D341Med (cell line): ENCODE measurements at regions not wholly inside any gene's neighbourhood (a gene's known extent, or its start where the extent isn't known, plus 50 kb on each side); places are given as distances from the start of the nearest gene placed in this dataset.

Experiments
- DNase-seq: peaks from one replicate; pipeline ENCODE4 v3.0.0; 2012; ENCODE audit warnings: low spot score

DNA sequence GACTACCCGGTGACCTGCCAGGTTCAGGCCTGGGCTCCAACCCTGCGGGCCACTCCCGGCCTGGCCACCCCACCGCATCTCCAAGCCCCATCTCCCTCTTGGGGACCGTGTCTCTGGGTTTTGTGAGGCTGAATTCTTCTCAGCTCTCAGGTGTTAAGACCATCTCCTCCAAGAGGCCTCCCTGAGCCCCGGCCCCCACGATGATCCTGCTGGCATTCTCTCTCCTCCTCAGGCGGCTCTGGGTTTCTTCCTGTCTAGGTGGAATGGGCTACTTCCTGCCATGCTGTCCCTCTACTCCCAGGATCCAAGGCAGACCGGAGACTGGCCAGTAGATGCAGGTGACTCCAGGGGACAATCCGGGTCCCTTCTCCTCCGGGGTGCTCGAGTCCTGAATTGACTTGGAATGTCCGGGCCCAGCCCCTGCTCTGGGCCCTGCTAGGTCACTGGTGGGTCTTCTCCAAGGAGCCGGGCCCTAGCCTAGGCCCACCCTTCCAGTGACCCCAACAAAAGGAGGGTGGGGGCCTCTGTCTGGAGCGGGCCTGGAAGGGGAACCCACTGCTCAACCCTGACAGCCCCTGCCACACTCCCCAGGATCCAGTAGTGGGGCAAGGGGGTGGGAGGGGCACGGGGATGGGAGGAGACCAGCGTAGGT is 219.8 kb downstream of the C9orf50 start:
- DNase-seq = no peak

- DNase-seq = no peak
These were observed 220.6 kb downstream of the C9orf50 start for GRCh38 chr9:129400001-129400970.

- no peak for DNase-seq
These were observed 221.3 kb downstream of the C9orf50 start for GRCh38 chr9:129399634-129399990.

- DNase-seq = no peak
These were observed 221.0 kb upstream of the IER5L start for GRCh38 chr9:129398961-129399633.

GRCh38 chr9:129398101-129398960 is 220.3 kb upstream of the IER5L start:
- no peak for DNase-seq

GRCh38 chr9:129397335-129397734 is 219.3 kb upstream of the IER5L start:
- no peak for DNase-seq

DNA sequence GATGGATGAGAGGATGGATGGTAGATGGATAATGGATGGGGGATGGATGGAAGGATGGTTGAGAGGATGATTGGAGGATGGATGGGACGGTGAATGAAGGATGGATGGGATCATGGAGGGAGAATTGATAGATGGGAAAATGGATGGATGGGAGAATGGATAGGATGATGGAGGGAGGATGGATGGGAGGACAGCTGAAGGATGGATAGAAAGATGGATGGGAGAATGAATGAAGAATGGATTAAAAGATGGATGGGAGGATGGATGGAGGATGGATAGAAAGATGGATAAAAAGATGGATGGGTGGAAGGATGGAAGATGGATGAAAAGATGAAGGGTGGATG is 218.3 kb upstream of the IER5L start:
- no peak for DNase-seq

- DNase-seq = no peak
These were observed 217.7 kb upstream of the IER5L start for GRCh38 chr9:129395633-129396364.

DNA sequence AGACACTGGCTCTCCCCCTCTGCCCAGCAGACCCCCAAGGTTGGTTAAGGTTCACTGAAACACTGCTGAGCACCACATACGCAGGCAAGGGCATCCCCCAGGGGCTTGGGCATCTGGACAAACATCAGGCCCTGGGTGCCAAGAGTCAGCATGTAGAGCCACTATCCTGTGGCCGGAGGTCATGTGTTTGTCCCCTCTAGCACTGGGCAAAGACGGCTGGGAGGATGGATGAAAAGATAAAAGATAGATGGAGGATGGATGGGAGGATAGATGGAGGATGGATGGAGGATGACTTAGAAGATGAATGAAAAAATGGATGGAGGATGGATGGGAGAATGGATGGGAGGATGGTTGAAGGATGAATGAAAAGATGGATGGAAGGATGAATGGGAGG is 216.8 kb upstream of the IER5L start:
- DNase-seq = no peak

DNA sequence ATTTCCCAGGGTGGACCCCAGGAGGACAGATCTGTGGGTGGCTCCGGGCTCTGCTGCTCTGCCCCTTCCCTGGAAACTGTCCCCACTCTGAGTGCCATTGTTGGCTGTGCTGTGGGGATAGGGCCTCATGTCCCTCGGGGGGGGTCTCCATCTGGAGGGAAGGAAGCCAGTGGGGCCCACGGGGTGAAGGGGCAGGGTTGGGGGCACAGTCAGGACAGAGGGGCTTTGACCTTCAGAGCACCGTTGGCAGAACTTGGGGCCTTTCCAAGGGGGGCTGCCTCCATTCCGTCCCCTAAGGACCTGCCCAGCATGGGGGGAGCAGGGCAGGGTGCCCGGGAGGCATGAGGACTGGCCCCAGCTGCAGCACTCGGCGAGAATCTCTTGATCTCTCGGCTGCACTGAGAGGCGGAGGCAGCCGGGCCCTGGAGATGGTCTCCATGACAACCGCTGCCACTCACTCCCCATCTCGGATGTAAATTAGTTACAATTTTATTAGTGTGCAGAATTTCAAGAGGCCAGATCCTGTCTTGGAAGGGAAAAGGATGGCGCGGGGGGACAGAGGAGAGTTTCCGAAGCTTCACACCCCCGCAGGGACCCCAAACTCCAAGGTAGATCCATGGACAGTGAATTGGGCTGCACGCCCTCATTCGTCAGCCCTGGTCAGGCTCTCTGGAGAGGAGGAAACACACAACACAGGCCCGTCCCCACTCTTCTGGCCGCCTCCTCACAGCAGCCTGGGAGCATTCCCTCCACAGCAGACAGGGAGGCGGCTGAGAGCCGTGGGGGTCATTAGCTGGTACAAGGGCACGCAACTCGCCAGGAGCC is 216.2 kb upstream of the IER5L start:
- DNase-seq = no peak

GRCh38 chr9:129393064-129393463 is 215.0 kb upstream of the IER5L start:
- no peak for DNase-seq

GRCh38 chr9:129392093-129392541 is 214.1 kb upstream of the IER5L start:
- DNase-seq = peak; percentile 26

DNA sequence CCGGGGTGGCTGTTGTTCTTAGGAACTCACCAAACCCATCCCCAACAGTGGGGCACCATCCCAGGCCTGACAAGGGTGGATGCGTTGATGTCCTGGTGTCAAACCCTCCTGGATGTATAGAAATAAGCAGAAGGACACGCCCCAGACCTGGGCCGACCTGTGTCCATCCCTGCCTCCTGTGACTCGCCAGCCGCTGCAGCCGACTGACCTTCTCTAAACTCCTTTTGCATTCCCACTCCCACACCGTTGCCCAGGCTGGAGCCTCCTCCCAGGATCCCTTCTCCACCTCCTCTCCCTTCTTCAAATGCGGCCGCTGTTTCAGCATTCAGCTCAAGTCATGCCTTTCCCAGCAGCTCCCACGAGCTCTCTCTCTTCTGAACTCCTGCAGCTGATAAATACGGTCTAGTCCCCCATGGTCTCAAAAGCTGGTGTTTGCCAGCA is 213.2 kb upstream of the IER5L start:
- DNase-seq = peak; percentile 20

DNA sequence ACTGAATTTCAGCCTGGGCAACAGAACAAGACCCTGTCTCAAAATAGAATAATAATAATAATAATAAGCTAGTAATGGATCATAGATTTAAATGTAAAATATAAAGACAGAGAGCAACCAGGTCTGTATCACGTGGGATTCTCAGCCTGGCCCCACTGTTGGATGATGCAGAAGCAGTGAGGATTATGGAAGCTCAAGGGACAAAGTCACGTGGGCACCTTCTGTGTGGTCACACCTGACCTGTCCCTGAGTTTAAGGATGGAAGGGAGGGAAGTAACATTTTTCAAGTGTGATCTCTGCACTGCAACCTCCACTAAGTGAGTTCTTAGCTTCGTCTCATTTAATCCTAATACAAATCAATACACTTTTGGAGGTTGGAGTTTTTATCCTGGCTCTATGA is 212.5 kb upstream of the IER5L start:
- no peak for DNase-seq

- no peak for DNase-seq
These were observed 209.8 kb upstream of the IER5L start for GRCh38 chr9:129387822-129388221.

- DNase-seq = peak; percentile 25
These were observed 208.7 kb upstream of the IER5L start for GRCh38 chr9:129386812-129387177.

- peak; percentile 12 for DNase-seq
These were observed 207.3 kb upstream of the IER5L start for GRCh38 chr9:129385211-129385934.

GRCh38 chr9:129384491-129385210 is 206.6 kb upstream of the IER5L start:
- peak; percentile 11 for DNase-seq
